ENCODE measurements at regions not wholly inside any gene's neighbourhood (a gene's known extent, or its start where the extent isn't known, plus 50 kb on each side); places are given as distances from the start of the nearest gene placed in this dataset.

DNA sequence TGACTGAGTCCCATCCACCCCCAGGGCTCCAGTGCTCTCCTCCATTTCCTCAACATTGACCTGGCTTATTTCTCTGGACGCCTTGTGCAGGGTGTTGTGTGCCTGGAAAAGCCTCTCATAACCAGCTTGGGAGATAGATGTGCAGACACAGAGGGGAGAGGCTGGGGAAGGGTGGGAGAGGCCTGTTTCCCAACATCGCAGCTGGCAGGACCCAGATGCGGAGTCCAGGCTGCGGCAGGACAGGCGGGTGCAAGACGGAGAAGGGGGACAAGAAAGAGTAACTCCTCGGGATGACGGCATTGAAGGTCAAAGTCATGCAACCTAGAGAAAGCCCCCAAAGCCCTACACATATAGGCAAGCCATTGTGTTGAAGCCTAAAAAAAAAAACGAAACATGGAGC is 54.1 kb upstream of the ANTXRL start:
- DNase-seq (no peak), ATAC-seq (ENCODE audit: low read depth) (no peak)
- H3K36me3 Mint-ChIP-seq (ENCODE audit: low read depth), result no peaks in the 10 kb centered on the region
- H3K27ac Mint-ChIP-seq, result no peak overlapping the region
- POLR2A ChIA-PET, result no interaction called here
- intact Hi-C loops (cut with micrococcal nuclease), result no loop called here
- H3K27me3 Mint-ChIP-seq, result no peaks in the 10 kb centered on the region
- CTCF ChIA-PET, result no interaction called here
- no peak overlapping the region for H3K4me3 Mint-ChIP-seq
- no peaks in the 10 kb centered on the region for H3K4me1 Mint-ChIP-seq
- H3K9me3 Mint-ChIP-seq, result peaks cover 15% of the 10 kb centered on the region
- TF ChIP-seq, protein P1, sequence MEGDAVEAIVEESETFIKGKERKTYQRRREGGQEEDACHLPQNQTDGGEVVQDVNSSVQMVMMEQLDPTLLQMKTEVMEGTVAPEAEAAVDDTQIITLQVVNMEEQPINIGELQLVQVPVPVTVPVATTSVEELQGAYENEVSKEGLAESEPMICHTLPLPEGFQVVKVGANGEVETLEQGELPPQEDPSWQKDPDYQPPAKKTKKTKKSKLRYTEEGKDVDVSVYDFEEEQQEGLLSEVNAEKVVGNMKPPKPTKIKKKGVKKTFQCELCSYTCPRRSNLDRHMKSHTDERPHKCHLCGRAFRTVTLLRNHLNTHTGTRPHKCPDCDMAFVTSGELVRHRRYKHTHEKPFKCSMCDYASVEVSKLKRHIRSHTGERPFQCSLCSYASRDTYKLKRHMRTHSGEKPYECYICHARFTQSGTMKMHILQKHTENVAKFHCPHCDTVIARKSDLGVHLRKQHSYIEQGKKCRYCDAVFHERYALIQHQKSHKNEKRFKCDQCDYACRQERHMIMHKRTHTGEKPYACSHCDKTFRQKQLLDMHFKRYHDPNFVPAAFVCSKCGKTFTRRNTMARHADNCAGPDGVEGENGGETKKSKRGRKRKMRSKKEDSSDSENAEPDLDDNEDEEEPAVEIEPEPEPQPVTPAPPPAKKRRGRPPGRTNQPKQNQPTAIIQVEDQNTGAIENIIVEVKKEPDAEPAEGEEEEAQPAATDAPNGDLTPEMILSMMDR (IDR thresholded peaks at IDR 0.05), result no peak

DNA sequence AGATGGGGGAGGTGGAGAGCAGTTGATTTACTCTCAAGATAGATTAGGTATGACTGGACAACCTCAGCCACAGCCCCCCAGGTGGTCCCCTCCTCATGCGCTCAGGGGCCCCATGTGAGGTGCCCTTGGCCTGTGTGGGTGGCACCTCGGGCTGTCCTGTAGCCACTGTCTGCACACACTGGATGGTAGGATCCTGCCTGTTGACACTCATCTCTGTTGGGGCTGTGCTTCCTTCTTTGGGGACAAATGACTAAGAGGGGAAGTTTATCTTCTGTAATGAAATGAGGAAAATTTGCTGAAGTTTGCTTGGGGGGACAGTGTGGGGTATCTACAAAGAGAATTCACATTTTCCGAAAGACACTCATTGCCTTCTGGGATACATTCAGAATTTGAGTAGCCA is 53.6 kb upstream of the ANTXRL start:
- CTCF ChIA-PET, result no interaction called here
- H3K36me3 Mint-ChIP-seq (ENCODE audit: low read depth), result no peaks in the 10 kb centered on the region
- intact Hi-C loops (cut with micrococcal nuclease), result no loop called here
- TF ChIP-seq, protein P1 (IDR thresholded peaks at IDR 0.05), result no peak
- H3K27me3 Mint-ChIP-seq, result peaks cover under 1% of the 10 kb centered on the region
- POLR2A ChIA-PET, result no interaction called here
- DNase-seq, result no peak
- H3K4me3 Mint-ChIP-seq, result no peak overlapping the region
- H3K27ac Mint-ChIP-seq, result no peak overlapping the region
- no peak for ATAC-seq (ENCODE audit: low read depth)
- H3K9me3 Mint-ChIP-seq, result peaks cover 15% of the 10 kb centered on the region
- no peaks in the 10 kb centered on the region for H3K4me1 Mint-ChIP-seq

DNA sequence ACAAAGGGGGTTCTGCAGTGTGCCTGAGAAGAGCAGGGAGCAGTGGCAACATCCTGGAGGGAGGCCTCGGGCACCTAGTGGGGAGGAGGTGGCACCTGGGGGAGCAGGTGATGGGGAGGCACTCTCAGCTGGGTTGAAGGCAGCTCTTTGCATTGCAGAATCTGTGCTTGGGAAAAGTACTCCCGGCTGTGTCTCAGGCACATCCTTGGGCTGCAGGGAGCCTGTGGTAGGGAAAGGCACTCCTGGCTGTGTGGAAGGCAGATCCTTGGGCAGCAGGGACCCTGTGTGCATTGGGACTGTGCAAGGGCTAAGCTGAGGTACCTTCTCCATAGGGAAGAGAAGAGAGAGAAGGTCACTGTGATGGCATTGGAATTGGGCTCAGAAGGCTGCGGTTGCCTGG is 52.8 kb upstream of the ANTXRL start:
- CTCF ChIA-PET, result no interaction called here
- Mint-ChIP-seq H3K4me1 (no peaks in the 10 kb centered on the region), H3K36me3 (ENCODE audit: low read depth) (no peaks in the 10 kb centered on the region), H3K27me3 (peaks cover 5% of the 10 kb centered on the region), H3K4me3 (no peak overlapping the region), H3K27ac (no peak overlapping the region), H3K9me3 (peaks cover 15% of the 10 kb centered on the region)
- TF ChIP-seq, protein P1 (IDR thresholded peaks at IDR 0.05), result no peak
- no peak for DNase-seq
- no peak for ATAC-seq (ENCODE audit: low read depth)
- POLR2A ChIA-PET, result no interaction called here
- intact Hi-C loops (cut with micrococcal nuclease), result no loop called here

DNA sequence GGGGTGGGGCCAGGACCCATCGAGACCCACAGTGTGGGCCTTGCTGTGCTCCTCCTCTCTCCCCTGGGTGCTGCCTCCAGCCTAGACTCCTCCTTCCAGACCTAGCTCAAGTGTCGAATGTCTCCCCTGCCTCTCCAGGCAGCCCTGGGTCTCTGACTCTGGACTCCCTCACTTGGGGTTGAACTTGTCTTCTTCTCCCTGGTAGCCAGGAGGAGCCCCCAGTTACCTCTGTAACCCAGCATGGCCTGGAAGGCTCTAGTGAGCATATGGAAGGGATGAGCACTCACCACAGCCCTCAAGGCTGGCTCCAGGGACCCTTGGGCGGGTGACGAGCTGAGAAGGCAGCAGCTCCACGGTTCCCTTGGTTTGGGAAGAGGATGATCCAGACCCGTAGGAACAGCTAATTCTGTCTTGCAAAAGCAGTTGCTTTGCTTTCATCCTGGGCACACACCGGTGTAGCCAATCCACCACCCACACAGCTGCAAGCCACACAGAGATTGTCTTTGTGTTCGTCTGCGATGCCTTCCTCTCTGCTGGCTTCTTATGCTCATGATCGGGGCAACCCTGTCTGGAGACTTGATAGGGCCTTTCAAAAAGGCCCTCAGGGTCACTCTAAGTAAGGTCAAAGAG is 52.3 kb upstream of the ANTXRL start:
- no peaks in the 10 kb centered on the region for H3K36me3 Mint-ChIP-seq (ENCODE audit: low read depth)
- H3K9me3 Mint-ChIP-seq, result peaks cover 10% of the 10 kb centered on the region
- ATAC-seq (ENCODE audit: low read depth) (no peak), DNase-seq (no peak)
- H3K27ac Mint-ChIP-seq, result no peak overlapping the region
- peaks cover 5% of the 10 kb centered on the region for H3K27me3 Mint-ChIP-seq
- H3K4me3 Mint-ChIP-seq, result no peak overlapping the region
- ChIA-PET POLR2A (no interaction called here), CTCF (no interaction called here)
- intact Hi-C loops (cut with micrococcal nuclease), result no loop called here
- no peaks in the 10 kb centered on the region for H3K4me1 Mint-ChIP-seq
- TF ChIP-seq, protein P1 (IDR thresholded peaks at IDR 0.05), result no peak

DNA sequence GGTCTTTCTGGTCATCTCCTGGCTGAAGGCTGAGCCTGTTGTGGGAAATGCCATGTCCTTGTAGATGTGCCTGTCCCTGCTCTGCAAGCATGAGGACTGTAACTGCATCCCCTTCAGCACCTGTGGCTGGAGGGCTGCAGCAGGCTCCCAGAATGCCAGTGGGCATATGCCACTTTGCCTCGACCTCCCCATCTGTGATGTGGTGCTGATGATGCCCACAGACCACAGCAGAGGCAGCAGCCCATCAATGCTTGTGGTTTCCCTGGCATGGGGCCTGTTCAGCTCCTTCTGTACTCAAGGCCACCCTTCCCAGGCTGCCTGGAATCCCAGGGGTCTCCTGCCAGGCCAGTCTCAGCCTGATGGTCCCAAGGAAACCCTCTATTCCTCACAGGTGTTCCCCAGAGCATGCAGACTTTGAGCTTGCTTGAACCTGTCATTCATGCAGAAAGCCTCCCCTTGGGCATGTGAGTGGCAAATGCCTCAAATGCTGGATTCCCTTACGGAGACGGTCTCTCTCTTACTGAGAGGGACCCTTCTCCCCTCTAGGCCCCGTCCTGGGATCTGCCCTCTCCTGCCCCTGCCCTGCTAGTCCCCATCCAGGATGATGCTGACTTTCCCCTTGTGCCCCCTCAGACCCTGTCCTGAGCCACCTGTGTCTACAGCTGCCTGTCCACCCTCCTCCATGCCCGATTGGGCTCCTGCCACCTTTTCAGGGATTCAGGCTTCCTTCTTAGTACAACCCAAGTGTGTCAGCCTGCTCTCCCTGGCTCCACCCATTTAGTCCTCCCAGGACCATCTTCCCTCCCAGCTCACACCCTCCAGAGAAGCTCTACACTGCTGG is 50.9 kb upstream of the ANTXRL start:
- ATAC-seq (ENCODE audit: low read depth) (no peak), DNase-seq (no peak)
- H3K4me1 Mint-ChIP-seq, result no peaks in the 10 kb centered on the region
- H3K36me3 Mint-ChIP-seq (ENCODE audit: low read depth), result no peaks in the 10 kb centered on the region
- H3K9me3 Mint-ChIP-seq, result peaks cover under 1% of the 10 kb centered on the region
- H3K4me3 Mint-ChIP-seq, result no peak overlapping the region
- intact Hi-C loops (cut with micrococcal nuclease), result no loop called here
- peaks cover 5% of the 10 kb centered on the region for H3K27me3 Mint-ChIP-seq
- no peak overlapping the region for H3K27ac Mint-ChIP-seq
- ChIA-PET POLR2A (no interaction called here), CTCF (no interaction called here)
- TF ChIP-seq, protein P1 (IDR thresholded peaks at IDR 0.05), result no peak
